Prostate gland (tissue), 1 donor: ENCODE measurements at regions not wholly inside any gene's neighbourhood (a gene's known extent, or its start where the extent isn't known, plus 50 kb on each side); places are given as distances from the start of the nearest gene placed in this dataset.

ENCODE experiments used
- POLR2A ChIP-seq: fragments of 450-650 bp; IDR thresholded peaks from one replicate; pipeline ENCODE4 v1.6.1; 2016; ENCODE audit warnings: antibody characterized with exemption, mild to moderate bottlenecking
- POLR2AphosphoS5 ChIP-seq: sonication (generic); formaldehyde crosslinking; IDR thresholded peaks from one replicate; pipeline ENCODE4 v1.6.1; 2017; ENCODE audit warnings: antibody characterized with exemption

DNA sequence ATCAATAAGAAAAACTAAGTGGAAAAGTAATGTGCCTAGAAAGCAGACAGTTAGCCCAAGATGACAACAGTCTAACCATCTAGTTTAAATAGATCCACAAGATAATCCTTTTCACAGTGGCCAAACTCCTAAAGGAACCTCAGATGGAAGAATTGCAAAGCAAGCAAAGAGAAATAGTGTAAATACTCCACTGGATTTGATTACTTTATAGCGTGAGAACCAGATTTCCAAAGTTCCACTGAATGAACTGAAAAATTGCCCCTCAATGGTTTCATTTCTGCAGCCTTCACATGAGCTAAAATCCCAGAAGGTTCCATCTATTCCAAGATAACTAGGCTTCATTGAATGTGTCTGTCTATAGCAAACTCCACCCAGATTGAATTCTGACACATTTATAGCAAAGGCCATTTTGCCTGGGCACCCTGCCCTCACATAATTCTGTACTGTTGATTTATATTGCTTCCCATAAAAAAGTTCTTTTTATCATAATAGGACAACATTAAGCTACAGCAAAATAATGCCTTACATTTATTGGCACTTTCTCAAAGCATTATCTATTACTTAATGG, 129.7 kb upstream of the THBS1 start:
- TF ChIP-seq POLR2A (no peak), POLR2AphosphoS5 (peak; percentile 59)
